Uterus (tissue), 3 donors: ENCODE measurements at regions not wholly inside any gene's neighbourhood (a gene's known extent, or its start where the extent isn't known, plus 50 kb on each side); places are given as distances from the start of the nearest gene placed in this dataset.

Experiments
- DNase-seq, 2 donors: peaks; one replicate each; pipeline ENCODE4 v3.0.0-alpha.2; 2019 to 2020
- H3K27ac ChIP-seq, 2 donors: fragments of 200-600 bp; sonication (generic); 1 replicate in 1 of 2; 2 replicates in 1 of 2; pipeline ENCODE4 v1.5.1; 2016 to 2018
- H3K27me3 ChIP-seq, 2 donors: fragments of 200-600 bp; sonication (generic); one replicate each; pipeline ENCODE4 v1.5.1; 2018 to 2019; ENCODE audit warnings: control low read depth in 1 of 2
- H3K36me3 ChIP-seq, 2 donors: fragments of 200-600 bp; sonication (generic); one replicate each; pipeline ENCODE4 v1.5.1; 2019; ENCODE audit warnings: control low read depth in 1 of 2
- H3K4me1 ChIP-seq, 2 donors: fragments of 200-600 bp; sonication (generic); one replicate each; pipeline ENCODE4 v1.5.1; 2018 to 2019; ENCODE audit warnings: control low read depth in 1 of 2
- H3K4me3 ChIP-seq, 2 donors: fragments of 200-600 bp; sonication (generic); 1 replicate in 1 of 2; 2 replicates in 1 of 2; pipeline ENCODE4 v1.5.1; 2018 to 2019; ENCODE audit warnings: mild to moderate bottlenecking in 1 of 2
- H3K9me3 ChIP-seq, 2 donors: fragments of 200-600 bp; sonication (generic); one replicate each; pipeline ENCODE4 v1.5.1; 2019; ENCODE audit warnings: control low read depth in 1 of 2
- CTCF ChIP-seq, 4 experiments: fragments of 200-600 bp in 2 of 4; fragments of 450-650 bp in 2 of 4; sonication (generic) in 2 of 4; IDR thresholded peaks; one replicate each; pipeline ENCODE4 v1.5.1; 2016 to 2019; ENCODE audit warnings: antibody characterized with exemption in 4 of 4, mild to moderate bottlenecking in 2 of 4, moderate library complexity in 1 of 4
- POLR2A ChIP-seq, 2 donors: fragments of 450-650 bp; IDR thresholded peaks; one replicate each; pipeline ENCODE4 v1.6.1; 2016; ENCODE audit warnings: antibody characterized with exemption in 2 of 2, mild to moderate bottlenecking in 1 of 2, moderate library complexity in 1 of 2
- intact Hi-C: fragments of 100-400 bp; cut with DNase I; formaldehyde crosslinking; loops from one replicate; pipeline ENCODE4 v1.15.1; 2023; ENCODE audit warnings: low total_unique reads
- donor health status: DM: yes; HTN: yes; CAD: no.

DNA sequence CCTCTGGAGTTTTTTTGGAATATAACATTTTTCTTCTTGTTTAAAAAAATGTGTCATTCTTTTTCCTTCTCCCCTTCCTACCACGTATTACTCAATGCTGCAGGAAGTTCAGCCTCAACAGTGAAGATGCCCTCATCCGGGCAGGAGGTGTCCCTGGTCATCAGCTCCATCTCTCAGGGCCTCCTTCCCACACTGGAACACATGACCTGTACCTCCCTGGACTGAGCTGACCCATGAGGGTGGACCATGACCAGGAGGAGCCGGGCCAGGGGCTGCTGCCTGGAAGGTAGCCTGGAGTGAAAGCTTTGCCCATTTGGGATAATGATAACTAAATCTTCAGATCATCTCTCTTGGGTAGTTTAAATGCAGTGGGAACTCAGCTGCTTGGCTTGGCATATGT lies 316.5 kb upstream of the ZMIZ1 start:
- H3K4me3 ChIP-seq, result no peak overlapping the region
- TF ChIP-seq CTCF (IDR thresholded peaks at IDR 0.05) (no peak), POLR2A (IDR thresholded peaks at IDR 0.05) (no peak)
- H3K27ac ChIP-seq, result no peak overlapping the region
- intact Hi-C loops, result no loop called here
- DNase-seq, result no peak
- no peaks in the 10 kb centered on the region for H3K9me3 ChIP-seq
- no peaks in the 10 kb centered on the region for H3K36me3 ChIP-seq
- H3K27me3 ChIP-seq, result no peaks in the 10 kb centered on the region
- H3K4me1 ChIP-seq, result peaks cover 0 to 8% of the 10 kb centered on the region in 2 donors

- H3K4me1 ChIP-seq, result peaks cover 0 to 8% of the 10 kb centered on the region in 2 donors
- H3K4me3 ChIP-seq, result no peak overlapping the region
- intact Hi-C loops, result no loop called here
- DNase-seq, result no peak
- no peaks in the 10 kb centered on the region for H3K36me3 ChIP-seq
- H3K27ac ChIP-seq, result no peak overlapping the region
- no peak for TF ChIP-seq CTCF (IDR thresholded peaks at IDR 0.05)
- no peak for TF ChIP-seq POLR2A (IDR thresholded peaks at IDR 0.05)
- H3K27me3 ChIP-seq, result no peaks in the 10 kb centered on the region
- no peaks in the 10 kb centered on the region for H3K9me3 ChIP-seq
These were observed 316.1 kb upstream of the ZMIZ1 start for GRCh38 chr10:78752708-78753107.

DNA sequence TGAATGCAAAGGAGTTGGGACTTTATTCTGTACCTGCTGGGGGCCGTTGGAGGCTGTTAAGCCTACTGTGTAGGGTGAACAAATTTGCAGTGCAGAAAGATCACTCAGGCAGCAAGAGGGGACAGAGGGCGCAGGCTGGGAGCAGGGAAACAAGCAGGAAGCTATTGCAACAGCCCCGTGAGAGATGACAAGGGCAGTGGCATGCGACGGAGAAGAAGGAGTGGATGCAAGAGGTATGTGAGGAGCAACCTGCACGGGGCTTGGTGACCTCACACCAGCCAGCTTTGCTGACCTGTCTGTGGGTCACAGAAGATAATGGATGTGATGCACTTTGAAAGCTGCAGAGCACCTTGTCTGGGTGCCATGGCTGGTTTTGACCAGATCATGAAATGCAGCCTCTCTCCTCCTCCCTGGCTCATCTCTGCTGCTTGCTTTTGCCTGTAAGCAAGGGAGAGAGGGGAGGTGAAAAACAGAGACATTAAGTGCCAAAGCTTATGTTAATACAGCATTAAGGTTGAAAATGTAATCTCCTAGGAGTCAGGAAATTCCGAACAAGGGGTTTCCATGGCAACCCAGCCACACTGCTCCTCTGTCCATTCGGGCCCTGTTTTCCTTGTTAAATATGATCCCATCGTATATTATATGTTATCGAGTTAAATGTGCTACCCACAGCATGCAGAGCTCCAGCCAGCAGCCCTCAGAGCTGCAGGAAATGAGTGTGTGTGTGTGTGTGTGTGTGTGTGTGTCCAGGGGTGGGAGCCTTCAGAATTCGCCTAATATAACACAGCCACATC lies 314.3 kb upstream of the ZMIZ1 start:
- Histone ChIP-seq H3K27ac (no peak overlapping the region), H3K36me3 (no peaks in the 10 kb centered on the region), H3K9me3 (no peaks in the 10 kb centered on the region), H3K4me3 (no peak overlapping the region), H3K27me3 (no peaks in the 10 kb centered on the region), H3K4me1 (peaks cover 0 to 8% of the 10 kb centered on the region in 2 donors)
- intact Hi-C loops, result no loop called here
- TF ChIP-seq CTCF (IDR thresholded peaks at IDR 0.05), result no peak
- TF ChIP-seq POLR2A (IDR thresholded peaks at IDR 0.05), result no peak
- DNase-seq, result no peak

- intact Hi-C loops, result no loop called here
These were observed 313.6 kb upstream of the ZMIZ1 start for GRCh38 chr10:78755063-78755701.

More at GRCh38 chr10:78755063-78755701, 313.6 kb upstream of the ZMIZ1 start:
- no peaks in the 10 kb centered on the region for H3K9me3 ChIP-seq
- no peak for TF ChIP-seq CTCF (IDR thresholded peaks at IDR 0.05)
- TF ChIP-seq POLR2A (IDR thresholded peaks at IDR 0.05), result no peak
- no peak overlapping the region for H3K4me3 ChIP-seq
- no peaks in the 10 kb centered on the region for H3K36me3 ChIP-seq
- no peak overlapping the region for H3K27ac ChIP-seq
- no peak for DNase-seq
- H3K4me1 ChIP-seq, result peaks cover 0 to 8% of the 10 kb centered on the region in 2 donors
- H3K27me3 ChIP-seq, result no peaks in the 10 kb centered on the region
